CD4-positive, alpha-beta T cell treated with Interleukin-6 for 4 hours (primary cell): ENCODE measurements at regions not wholly inside any gene's neighbourhood (a gene's known extent, or its start where the extent isn't known, plus 50 kb on each side); places are given as distances from the start of the nearest gene placed in this dataset.
"Not testable (repeated sequence)": the region's sequence is repeated elsewhere in the genome, so short reads cannot be mapped to it uniquely, and the experiment has no call there.

ENCODE experiments used
- DNase-seq: peaks from one replicate; pipeline ENCODE4 v3.0.0-alpha.2; 2020; ENCODE audit warnings: mixed read lengths

GRCh38 chr6:9921366-9921765 is 493.5 kb downstream of the TFAP2A start:
- DNase-seq = no peak

GRCh38 chr6:9914951-9915350 is 499.9 kb downstream of the TFAP2A start:
- DNase-seq = no peak

GRCh38 chr6:9901376-9901775 is 513.5 kb downstream of the TFAP2A start:
- no peak for DNase-seq

GRCh38 chr6:9896806-9897205 is 518.1 kb downstream of the TFAP2A start:
- DNase-seq = no peak

- DNase-seq = no peak
Measured at GRCh38 chr6:9890893-9891292, 524.0 kb downstream of the TFAP2A start.

- no peak for DNase-seq
Measured at GRCh38 chr6:9890469-9890868, 524.4 kb downstream of the TFAP2A start.

- no peak for DNase-seq
Measured at GRCh38 chr6:9878535-9878934, 536.3 kb downstream of the TFAP2A start.

DNA sequence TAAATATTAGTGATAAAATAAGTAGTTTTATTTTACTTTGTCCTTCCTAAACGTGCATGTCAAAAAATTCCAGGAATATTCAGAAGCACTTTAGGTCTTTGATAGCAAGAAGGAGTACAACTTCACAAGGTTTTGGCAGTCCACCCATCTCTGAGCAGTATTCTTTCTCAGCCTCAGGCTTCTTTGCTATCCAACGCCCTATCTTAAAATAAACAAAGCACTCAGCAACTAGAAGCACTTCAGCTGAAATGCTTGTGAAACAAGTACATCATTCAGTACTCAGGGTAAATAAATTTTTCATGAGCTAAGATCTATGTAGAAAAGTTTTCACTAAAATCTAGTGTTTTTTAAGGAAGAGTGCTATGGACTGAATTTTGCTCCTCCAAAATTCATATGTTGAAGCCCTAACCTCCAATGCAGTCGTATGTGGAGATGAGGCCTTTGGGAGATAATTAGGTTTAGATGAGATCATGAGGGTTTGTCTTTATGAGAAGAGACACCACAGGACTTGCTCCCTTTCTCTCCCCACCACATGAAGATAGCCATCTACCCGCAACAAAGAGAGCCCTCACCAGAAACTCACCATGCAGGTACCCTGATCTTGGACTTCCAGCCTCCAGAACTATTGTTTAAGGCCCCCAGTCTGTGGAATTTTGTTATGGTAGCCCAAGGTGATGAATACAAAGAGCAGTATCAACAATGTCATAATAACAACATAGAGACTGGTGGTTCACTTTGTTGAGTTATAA is 539.1 kb downstream of the TFAP2A start:
- DNase-seq = no peak

- no peak for DNase-seq
Measured at GRCh38 chr6:9862603-9863167, 552.2 kb downstream of the TFAP2A start.

GRCh38 chr6:9851541-9852380 is 563.1 kb downstream of the TFAP2A start:
- DNase-seq = no peak

GRCh38 chr6:9851006-9851405 is 563.9 kb downstream of the TFAP2A start:
- DNase-seq = no peak

DNA sequence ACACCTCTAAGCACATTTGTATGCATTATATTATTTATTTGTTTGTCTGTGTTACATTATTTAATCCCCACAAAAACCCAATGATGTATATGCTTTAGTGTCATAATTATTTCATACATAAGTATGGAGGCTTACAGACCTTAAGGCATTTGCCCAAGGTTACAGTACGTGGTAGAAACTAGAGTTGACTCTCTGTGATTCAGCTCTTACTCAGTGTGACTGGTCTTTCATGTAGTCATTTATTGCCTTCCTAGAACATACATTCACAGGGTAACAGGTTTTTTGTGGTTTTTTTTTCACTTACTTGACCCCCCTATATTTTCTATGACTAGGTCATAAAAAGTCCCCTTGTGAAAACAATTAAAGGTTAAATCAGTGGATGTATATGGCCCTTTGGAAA is 566.8 kb downstream of the TFAP2A start:
- DNase-seq = no peak

DNA sequence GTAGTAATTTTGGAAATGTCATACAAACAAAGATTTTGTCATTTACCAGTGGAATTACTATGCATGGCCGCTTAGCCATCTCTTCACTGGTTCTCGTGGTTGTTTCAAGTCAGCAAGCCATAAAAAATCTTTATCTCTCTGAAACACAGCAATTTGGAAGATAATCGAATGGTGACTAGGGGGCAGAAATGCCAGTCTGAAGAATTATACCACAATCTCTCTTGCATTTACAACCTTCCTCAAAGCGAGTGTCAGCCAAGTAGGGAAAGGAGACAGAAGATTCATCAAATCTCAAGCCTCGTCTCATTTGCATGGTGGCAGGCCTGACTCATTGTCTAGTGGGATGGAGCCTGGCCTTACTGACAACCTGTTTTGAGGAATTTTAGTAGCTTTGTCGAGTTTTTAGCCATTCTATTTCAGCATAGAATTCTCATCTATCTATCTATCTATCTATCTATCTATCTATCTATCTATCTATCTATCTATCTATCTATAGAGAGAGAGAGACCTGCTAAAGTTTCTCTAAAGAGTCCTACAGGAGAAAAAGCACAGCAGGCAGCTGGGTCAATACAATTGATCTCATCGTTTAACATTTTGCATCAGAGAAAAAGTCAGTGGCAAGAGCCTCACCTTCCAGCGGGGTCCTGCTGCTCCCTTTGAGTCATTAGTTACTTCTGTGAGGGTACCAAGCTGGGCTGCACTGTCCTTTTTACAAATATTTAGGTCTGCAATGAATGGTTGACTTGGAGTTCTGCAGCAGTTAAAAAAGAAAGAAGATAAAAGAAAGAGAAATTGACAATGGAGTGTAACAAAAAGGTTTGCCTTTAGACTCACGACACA is 572.8 kb downstream of the TFAP2A start:
- DNase-seq = no peak

GRCh38 chr6:9834233-9834632 is 580.6 kb downstream of the TFAP2A start:
- DNase-seq = no peak

DNA sequence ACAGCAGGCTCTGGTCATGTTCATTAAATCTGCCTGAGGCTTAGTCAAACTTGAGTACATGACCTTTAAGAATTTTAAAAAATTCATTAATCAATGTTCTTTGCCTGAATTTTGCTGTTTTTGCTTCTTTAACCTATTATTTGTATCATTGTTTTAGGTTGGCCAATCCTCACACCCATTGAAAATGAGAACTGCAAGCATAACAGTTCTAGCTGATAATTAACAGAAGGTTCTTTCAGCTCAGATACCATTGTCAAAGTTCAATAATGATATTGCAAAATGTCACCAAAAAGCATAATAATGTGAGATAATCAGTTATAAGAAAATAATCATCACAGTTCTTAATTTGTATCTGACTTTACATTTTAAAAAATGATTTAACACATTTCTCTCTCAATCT is 583.1 kb downstream of the TFAP2A start:
- no peak for DNase-seq

- DNase-seq = no peak
Measured at GRCh38 chr6:9830808-9831207, 584.1 kb downstream of the TFAP2A start.

GRCh38 chr6:9825526-9825925 is 589.3 kb downstream of the TFAP2A start:
- DNase-seq = no peak

DNA sequence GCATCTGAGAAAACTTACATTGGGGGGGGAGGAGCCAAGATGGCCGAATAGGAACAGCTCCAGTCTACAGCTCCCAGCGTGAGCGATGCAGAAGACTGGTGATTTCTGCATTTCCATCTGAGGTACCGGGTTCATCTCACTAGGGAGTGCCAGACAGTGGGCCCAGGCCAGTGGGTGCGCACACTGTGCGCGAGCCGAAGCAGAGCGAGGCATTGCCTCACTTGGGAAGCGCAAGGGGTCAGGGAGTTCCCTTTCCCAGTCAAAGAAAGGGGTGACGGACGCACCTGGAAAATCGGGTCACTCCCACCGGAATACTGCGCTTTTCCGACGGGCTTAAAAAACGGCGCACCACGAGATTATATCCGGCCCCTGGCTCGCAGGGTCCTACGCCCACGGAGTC is 604.1 kb downstream of the TFAP2A start:
- DNase-seq = not testable (repeated sequence)

DNA sequence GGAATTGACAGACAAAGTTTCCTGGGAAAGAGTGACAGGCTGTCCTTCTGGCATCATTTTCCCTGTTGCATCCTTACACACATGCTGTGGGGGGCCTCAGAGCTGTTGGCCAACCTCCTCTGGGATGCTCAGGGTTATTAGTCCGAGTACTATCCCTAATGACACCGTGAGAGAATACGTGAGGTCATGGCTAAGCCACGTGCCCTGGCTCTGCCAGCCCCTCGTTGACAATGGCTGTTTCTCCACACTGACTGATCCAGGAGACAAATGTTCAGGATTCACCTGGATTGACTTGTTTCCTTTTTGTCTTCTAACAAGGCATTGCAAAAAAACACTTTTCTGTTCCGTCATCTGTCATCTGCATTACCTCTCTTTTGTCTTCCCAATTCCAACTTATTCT is 604.6 kb downstream of the TFAP2A start:
- no peak for DNase-seq

DNA sequence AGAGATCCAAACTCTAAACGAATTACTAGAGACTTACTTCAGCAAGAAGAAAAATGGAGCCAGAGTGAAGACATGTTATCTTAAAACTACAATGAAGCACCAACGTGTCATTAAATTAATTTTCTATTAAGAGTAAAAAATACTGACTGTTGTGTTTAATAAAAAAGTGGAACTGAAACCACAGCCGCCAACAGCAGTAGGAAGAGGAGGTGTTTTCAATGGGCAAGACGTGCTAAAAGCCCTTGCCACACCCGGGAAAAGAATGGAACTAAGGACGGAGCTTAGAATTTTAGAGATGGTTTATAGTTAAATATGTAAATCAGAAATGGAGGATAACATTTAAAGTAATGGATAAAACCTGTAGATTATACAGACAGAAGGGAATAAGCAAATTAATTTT is 608.7 kb downstream of the TFAP2A start:
- no peak for DNase-seq

DNA sequence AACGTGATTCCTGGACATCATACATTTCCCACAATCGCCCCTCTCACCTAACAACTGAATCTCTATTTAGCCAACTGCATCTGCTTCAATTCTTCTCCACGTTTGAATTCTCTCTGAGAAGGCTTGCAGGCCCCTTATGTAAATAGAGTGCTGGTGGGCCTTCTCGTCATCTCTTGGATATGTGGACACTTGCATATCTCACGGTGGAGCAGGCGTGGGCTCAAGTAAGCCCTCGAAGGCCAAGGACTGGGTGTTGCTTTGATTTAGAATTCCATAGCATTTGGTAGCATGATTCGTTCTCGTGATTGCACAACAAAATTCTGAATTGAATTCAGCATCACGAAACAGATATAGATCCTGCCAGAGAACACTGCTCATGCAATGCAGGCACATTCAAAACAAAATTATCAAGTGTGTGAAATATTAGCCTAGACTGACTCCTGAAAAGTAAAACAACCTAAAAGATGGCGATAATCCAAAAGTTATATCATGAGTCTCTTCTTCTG is 613.6 kb downstream of the TFAP2A start:
- DNase-seq = no peak

DNA sequence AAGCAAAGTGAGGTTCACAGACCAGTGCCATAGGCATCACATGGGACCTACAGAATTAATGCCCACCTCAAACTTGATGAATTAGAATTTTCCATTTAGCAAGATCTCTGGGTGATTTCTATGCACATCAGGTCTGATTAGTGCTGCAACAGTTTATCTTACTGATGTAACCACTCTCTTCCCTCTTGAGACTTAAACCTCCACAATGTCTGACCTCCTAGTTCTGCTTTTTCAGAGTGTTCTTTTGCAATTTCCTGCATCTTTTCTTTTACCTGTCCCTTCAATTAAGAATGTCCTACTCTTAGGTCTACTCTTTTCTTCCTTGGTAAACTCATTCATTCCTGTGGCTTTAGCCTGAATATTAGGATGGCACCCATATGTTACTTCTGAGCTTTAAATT is 615.3 kb downstream of the TFAP2A start:
- no peak for DNase-seq

GRCh38 chr6:9796827-9797226 is 618.0 kb downstream of the TFAP2A start:
- DNase-seq = no peak
